NCI-H345 treated with DMSO at 0.1 percent for 48 hours (cell line): ENCODE measurements at regions not wholly inside any gene's neighbourhood (a gene's known extent, or its start where the extent isn't known, plus 50 kb on each side); places are given as distances from the start of the nearest gene placed in this dataset.

Experiments
- DNase-seq: peaks from one replicate; lab custom pipeline; 2025; ENCODE audit not compliant: unreplicated experiment; lab: John Stamatoyannopoulos, UW

DNA sequence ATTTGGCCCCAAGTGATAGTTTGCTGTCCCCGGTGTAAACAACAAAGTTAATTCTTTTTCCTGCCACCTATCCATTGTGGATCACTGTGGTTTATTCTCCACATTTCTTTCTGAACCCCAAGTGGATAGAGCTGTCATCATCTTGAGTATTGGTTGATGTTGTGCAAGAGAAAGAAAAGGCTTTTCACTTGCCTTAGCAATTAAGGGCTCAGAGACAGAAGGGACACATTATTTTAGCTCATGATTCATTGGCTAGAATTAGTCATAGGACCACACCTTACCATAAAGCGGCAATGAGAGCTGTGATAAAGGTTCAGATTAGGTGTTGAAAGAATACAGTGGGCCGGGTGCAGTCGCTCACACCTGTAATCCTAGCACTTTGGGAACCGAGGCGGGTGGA is 442.1 kb upstream of the DCC start:
- no peak for DNase-seq

- no peak for DNase-seq
These were observed 432.1 kb upstream of the DCC start for GRCh38 chr18:51907687-51908597.

DNA sequence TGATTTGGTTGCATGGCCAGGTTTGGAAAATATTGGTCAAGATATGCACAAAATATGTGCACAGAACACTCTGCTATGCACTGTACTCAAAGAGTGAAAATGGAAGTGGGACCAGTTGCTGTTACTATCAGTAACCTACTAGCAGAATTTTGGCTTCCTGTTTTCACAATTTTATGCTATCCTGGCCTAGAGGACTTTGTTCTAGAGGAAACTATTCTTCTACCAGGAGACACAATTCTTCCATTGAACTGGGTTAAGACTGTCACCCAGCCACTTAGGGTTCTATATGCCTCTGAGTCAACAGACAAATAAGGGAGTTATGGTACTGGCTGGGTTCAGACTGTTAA is 431.4 kb upstream of the DCC start:
- DNase-seq, result no peak

DNA sequence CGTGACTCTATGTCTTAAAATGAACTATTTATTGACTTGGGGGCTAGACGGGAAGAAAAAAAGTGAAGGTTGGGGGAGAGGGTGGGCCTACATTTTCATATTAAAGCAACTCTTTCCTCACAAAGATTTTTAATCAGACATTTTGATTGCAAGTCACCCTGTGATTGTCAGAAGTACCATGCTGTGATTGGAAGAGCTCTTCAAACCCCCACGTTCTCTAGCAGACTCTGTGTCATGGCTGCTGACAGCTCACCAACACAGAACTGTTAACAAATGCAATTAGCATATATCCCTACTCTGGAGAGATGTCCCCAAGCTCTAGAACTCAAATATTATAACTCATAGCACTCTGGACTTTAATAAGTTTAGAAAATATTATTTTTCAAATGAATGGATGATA is 428.4 kb upstream of the DCC start:
- no peak for DNase-seq

- DNase-seq, result no peak
These were observed 427.6 kb upstream of the DCC start for GRCh38 chr18:51912381-51912780.

GRCh38 chr18:51915176-51915575 is 424.8 kb upstream of the DCC start:
- no peak for DNase-seq

DNA sequence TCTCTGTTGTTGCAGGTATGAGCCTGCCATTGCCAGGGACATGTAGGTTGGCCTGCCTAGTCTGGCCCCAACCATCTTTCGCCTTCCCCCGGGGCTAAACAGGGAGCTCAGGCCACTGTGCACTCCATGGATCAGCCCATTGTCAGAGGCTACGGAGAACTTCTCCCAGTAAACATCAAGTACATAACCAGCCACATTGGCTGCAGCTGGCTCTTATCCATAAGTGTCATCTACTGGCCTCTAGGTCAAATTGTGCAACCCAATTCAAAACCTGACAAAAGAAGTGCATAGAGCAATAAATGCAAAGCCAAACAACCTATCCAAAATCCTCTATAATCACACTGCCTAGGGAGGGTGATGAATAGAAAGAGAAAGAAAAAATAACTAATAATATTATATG is 418.1 kb upstream of the DCC start:
- DNase-seq, result no peak

- DNase-seq, result no peak
These were observed 406.1 kb upstream of the DCC start for GRCh38 chr18:51933903-51934302.

DNA sequence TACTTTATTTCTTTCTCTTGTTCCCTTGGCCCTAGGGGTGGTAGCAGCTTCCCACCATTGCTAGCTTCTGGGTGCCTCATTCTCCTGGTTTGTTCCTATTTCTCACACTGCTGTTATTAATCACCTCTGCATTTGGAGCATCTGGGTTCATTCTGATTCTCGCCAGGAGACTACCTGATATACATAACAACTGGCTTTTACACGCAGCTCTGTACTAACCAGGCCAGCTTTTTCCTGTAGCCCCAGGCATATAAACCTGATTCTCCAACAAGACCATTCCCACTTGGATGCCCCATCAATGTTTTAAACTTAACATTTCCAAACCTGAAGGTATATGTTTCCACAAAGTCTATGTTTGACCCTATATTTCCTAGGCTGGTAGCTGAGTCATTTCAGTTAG is 403.9 kb upstream of the DCC start:
- DNase-seq, result no peak

DNA sequence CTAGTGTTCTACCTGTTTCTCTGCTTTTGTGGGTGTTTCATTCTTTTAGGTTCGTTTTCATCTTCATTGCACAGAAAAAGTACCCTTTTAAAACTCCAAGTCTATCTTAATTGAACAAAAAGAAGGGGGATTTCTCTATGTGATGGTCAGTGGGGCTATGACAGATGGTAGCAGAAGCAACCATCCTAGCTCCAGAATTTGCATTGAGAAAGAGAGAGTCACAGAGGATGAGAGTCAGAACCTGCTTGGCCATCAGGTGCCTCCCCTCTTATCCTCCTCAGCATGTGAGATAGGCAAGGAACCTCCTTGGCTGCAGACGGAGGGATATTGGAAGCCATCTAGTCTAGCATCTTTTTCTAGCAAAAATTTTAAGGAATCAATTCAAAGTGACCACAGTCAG is 398.0 kb upstream of the DCC start:
- DNase-seq, result no peak

DNA sequence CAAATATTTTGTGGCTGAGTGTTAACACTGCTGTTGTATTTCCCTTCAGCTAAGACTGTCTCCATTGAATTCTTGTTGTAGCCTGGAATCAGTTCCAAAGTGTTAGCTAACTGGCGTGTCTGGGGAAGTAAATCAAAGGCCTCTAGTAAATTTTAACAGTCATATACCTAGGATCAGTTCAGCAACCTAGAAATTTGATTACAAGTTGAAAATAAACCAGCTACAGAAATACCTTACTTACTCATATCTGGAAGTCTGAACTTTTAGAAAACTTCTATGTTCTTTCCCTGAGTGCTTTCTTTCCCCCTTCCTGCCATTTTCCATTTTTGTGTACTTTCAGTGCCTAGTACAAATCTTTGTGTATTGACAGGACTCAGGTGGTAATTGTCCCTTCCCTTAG is 396.7 kb upstream of the DCC start:
- no peak for DNase-seq

DNA sequence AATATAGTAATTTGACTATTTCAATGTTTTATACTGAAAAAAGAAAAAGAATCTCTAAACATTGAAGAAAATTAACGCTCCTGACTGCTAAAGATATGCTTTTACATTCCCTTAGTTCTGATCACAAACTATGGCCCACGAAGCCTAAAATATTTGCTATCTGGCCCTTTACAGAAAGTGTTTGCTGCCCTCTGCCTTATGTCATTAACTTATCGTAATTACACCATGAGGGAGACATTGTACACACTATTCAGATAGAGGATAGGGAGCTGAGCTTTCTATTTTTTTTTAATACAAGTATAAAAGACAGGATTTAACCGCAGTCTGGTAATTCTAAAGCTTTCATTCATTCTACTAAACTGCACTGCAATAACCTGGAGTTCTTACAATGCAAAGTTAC is 393.1 kb upstream of the DCC start:
- no peak for DNase-seq

DNA sequence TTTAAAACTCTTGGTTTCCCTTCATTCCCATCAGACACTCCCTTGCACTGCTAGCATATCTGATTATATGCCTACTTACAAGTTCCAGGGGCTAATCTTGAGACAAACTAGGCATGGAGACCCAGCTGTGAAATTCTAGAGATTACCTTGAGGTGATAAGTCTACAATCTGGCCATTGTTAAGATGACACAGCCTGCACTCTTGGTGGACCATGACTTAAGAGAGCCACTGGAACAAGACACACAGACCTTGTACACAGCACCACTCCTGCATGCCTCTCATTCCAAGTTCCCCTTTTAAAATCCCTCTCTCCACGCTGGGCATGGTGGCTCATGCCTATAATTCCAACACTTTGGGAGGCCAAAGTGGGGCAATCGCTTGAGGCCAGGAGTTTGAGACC is 387.2 kb upstream of the DCC start:
- no peak for DNase-seq

- no peak for DNase-seq
These were observed 386.5 kb upstream of the DCC start for GRCh38 chr18:51953521-51953920.

DNA sequence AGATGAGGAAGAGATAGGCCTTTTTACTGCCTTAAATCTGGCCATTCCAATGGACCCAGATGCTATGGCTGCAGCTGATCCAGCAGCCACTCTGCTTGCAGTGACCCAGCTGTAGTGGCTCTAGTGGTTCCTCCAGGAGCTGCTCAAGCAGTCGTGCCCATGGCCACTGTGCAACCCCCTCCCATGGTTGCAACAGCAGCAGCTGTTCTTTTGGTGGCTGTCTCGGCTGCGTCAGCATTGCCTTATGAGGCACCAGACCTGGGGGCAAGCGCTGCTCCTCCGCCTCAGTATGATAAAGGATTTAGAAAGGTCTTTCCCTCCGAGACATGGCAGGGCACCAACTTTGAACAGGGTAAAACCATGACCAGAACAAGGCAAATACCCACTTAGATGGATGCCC is 384.9 kb upstream of the DCC start:
- no peak for DNase-seq

DNA sequence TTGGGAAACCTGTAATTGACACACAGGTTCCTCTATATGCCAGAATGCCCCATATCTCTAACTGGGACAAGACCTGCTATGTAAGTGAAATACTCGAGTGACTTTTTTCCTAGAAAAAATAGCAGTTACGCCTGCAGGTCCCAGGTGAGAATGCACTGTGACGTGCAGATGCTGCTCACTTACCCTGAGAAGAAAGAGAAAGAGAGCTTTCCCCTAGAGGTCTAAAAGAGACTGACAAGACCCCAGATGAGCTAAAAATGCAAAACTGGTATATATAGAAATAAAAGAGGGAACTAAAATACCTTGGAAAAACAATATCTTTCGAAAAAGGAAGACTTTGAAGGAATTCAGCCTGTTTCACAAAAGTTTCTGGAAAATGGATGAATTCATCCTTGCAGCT is 383.0 kb upstream of the DCC start:
- no peak for DNase-seq

GRCh38 chr18:51980101-51980500 is 359.9 kb upstream of the DCC start:
- no peak for DNase-seq

- DNase-seq, result no peak
These were observed 351.7 kb upstream of the DCC start for GRCh38 chr18:51988277-51988676.

DNA sequence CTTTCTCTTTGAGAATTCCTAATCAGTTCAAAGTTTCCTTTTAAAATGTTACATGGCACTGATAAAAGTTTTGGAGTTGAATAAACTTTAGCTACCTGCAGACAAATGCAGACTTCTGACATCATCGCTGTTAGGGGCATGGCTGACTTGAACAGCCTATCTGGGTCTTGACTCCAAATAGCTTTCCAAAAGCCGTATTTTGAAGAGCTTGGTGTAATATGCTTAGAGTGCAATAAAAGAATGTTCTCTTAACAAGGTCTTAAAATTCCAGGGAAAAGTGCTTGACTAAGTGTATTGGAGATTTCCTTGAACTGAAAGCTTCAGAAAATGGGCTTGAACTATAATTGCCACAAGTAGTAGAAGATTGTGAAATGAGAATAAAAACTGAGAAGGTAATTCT is 342.9 kb upstream of the DCC start:
- no peak for DNase-seq

DNA sequence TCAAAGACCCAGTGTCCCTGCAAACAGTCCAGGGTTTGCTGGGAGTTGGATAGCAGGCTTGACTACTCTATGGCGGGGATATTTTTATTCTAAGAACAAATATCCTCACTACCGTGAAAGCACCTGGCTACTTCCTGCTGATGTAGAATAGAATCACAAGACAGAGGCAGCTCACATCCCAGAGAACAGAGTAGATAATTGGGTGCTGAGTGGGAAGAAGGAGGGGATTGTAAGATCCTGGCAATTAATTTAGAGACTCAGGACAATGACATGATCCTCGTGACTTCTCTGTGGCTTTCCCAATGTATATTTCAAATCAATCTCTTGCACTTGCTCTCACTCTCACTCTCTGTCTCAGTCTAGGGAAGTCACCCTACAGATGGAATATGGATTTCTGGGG is 341.9 kb upstream of the DCC start:
- no peak for DNase-seq

GRCh38 chr18:51998711-51999110 is 341.3 kb upstream of the DCC start:
- DNase-seq, result no peak

- DNase-seq, result no peak
These were observed 340.6 kb upstream of the DCC start for GRCh38 chr18:51999351-51999750.

GRCh38 chr18:52000435-52000834 is 339.6 kb upstream of the DCC start:
- DNase-seq, result no peak
